ENCODE measurements at regions not wholly inside any gene's neighbourhood (a gene's known extent, or its start where the extent isn't known, plus 50 kb on each side); places are given as distances from the start of the nearest gene placed in this dataset.
"Not testable (repeated sequence)": the region's sequence is repeated elsewhere in the genome, so short reads cannot be mapped to it uniquely, and the experiment has no call there.

DNA sequence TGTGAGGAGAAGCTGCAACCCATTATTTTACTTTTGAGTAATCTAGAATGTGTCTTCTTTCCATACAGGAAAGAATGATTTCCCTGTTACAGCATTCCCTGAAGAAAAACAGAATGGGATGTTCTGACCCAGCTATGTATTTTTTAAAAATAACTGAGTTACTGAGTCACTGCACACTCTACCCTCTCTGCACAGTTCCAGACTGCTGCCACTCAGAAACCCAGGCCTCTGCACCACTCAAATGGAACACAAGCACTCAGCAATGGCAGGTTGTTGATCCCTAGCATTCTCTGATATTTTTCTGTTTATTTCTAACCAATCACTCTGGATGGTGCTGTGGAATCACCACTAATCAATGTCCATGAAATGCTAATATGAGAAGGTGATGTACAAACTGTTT is 1300.0 kb upstream of the FAM98A start:
- DNase-seq: no peak

DNA sequence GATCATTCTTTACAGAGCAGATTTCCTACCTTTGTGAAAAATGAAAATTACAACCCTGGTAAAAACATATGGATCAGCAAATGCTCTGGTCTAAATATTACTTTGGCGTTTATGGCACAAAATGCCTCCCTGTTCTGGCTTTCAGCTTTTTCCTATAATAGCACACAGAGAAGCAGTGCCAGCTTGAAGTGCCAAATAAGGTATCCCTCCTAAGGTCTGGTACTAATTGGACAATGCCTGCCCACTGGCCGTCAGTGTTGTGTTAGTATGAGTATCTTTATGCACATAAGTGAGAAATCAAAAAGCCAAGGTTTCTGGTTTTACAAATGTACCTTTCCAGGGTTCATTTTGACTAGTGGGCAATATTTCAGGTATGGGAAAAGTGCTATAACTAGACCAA is 1293.7 kb upstream of the FAM98A start:
- DNase-seq: no peak

DNA sequence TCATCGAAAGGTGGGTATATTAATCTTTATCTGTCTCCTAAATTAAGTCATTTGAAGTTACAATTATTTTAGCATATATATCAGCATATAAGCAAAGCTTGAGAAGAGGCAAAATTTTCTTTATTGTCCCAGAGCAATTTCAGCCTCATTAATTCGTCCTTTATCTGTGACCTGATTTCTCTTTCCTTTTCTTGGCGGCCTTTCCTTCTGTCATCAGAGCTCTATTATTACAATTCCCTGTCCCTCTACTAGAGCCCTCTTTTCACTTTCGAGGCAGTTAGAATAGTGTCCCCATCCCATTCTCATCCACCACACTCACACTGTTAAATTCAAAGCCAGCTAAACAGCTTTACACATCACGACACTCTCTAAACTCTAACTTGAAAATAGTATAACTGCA is 1293.2 kb upstream of the FAM98A start:
- DNase-seq: no peak

DNA sequence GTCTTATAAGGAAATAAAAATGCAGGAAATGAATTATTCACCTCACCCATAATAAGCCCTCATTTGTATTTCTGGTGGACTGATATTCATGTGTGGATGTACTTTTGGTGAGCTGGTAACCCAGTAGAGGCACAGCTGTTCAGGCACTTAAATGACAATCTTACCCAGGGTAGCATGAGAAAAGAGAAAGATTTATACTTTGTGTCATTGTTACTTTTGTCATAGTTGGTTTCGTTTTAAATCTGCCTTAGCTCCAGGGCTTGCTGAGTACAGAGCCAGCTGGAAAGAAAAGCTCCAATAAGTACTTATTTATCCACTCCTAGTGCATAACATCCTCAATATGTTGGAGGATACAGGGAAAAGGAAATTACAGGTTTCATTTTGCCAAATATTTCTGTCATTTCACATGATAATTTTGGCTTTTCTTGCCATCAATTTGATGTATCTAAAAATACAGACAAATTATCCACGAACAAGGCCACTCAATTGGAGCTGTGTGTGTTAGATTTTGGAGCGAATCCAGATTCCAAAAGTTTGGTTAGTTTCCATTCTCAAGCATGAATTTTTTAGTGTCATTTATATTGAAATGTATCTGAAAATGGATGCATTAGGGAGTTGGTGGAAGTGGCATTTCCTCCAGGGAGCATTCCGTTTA is 1276.1 kb upstream of the FAM98A start:
- no peak for DNase-seq

DNA sequence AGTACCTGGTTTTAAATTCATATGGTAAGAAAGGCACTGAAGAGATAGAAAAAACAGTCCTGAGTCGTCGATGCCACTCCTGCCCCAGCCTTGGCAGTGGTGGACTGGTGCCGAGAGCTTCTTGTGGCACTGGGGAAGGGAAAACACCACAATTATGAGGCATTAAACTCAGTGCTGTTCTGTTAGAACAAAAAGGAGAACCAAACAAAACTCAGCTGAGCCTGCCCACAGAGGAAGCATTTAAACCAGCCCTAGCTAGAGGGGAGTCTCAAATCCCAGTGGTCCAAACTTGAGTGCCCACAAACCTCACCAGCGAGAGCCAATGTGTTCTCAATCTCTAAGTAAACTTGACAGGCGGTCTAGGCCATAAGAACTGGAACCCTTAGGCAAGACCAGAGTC is 1254.5 kb upstream of the FAM98A start:
- no peak for DNase-seq

DNA sequence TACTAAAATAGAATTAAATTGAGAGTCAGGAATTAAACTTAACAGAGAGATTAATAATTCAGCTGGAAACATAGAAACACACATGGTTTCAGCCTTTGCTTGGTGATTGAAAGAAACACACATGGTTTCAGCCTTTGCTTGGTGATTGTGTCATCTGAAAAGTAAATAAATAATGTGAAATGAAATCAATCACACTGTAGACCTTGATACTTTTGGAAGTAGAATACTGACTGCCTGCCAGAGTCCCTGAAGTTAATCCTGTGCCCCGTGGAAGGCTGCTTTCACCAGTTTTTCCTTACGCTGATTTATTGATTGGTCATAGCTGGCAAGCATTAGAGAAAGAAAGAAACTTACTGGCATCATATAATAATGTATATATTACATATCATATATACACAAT is 1252.7 kb upstream of the FAM98A start:
- no peak for DNase-seq

DNA sequence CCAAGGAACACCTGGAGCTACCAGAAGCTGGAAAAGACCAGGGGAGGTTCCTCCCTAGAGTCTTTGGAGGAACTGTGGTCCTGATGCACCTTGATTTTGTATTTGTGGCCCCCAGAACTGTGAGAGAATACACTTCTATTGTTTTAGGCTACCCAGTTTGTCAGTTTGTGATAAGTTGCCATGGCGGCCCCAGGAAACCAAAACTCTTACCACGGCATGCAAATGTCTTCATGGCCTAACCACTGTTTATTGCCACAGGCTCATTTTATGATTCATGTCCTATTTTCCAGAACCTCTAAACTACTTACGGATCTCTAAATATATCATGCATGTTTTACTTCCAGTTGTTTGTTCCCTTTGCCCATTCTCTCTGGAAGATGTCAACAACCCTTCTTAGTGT is 1250.7 kb upstream of the FAM98A start:
- no peak for DNase-seq

DNA sequence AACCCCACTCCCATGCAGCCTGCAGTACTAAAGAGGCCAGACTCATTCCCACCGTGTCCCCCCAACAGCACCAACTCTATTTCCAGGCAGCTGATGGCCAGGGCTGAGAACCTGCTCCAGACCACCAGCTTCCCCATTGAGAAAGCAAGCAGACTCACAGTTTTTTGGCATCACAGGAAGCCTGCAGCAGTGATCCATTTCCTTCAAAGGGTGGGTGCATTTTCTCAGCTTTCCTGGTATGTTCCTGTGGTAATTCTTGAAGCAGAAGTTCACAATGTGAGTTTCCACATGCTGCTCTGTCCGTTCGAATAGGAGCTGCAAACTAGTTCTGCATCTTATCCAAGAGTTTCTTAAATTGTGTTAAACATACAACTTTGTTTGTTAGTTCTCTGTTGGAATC is 1249.6 kb upstream of the FAM98A start:
- DNase-seq: no peak

DNA sequence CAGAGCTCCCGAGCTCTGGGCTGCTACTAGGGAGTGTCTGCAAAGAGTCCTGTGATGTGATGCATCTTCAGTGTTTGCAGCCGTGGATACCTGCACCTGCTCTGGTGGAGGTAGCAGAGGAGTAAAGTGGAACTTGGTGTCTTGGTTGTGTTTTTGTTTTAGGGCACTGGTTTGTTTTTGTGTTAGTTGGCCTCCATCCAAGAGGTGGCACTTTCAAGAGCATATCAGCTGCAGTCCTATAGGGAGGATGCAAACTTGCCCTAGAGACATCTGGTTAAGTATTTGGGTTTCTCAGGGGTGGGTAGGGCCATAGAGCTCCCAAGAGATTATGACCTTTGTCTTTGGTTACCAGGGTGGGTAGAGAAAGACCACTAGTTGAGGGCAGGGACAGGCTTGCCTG is 1249.0 kb upstream of the FAM98A start:
- DNase-seq: no peak

DNA sequence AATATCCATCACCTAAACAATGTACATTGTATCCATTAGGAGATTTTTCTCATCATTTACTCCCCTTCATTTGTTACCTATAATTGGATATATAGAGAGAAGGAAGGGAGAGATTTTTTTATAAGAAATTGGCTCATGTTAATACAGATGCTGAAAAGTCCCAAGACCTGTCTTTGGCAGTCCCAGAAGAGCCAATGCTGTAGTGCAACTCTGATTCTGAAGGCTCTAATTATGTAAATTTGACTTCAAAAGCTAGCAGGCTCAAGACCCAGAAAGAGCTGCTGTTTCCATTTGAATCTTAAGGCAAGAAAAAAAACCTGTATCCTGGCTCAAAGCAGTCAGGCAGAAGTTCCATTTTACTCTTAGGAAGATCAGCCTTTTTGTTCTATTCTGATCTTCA is 1245.5 kb upstream of the FAM98A start:
- DNase-seq: no peak

DNA sequence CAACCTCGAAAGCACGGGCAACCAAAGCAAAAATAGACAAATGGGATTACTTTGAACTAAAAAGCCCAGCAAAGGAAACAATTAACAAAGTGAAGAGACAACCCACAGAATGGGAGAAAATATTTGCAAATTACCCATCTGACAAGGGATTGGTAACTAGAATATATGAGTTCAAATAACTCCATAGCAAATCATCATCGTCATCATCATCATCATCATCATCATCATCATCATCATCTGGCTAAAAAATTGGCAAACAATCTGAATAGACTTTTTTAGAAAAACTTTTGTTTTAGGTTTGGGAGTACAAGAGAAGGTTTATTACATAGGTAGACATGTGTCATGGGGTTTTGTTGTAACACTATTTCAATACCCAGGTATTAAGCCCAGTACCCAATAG is 1239.3 kb upstream of the FAM98A start:
- DNase-seq: no peak

DNA sequence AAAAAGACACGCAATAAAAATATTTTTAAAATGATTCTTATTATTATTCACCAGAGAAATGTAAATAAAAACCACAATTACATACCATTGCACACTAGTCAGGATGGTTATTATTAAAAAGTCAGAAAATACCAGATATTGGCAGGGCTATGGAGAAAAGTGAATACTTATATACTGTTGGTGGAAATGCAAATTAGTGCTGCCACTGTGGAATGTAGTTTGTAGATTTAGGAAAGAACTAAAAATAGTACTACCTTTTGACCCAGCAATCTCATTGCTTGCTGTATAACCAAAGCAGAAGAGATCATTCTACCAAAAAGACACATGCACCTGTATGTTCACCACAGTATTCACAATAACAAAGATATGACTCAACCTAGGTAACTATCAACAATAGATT is 1237.3 kb upstream of the FAM98A start:
- DNase-seq: no peak

DNA sequence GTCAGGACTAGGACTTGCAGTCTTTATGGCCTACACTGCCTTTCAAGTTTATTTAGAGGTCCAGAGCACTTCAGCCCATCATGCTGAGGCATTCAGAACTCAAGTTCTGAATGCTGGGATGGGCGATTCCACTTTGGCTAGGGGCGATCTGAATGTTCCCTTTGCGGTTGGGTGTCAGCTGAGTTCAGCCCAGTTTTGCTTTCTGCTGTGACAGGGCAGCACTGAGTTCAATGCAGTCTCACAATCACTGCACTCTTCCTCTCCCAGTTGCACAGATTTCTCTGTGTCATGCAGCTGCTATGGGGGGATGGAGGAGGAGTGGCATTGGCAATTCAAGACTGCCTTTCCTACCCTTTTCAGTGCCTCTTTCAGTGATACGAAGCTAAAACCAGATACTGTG is 1232.0 kb upstream of the FAM98A start:
- no peak for DNase-seq

DNA sequence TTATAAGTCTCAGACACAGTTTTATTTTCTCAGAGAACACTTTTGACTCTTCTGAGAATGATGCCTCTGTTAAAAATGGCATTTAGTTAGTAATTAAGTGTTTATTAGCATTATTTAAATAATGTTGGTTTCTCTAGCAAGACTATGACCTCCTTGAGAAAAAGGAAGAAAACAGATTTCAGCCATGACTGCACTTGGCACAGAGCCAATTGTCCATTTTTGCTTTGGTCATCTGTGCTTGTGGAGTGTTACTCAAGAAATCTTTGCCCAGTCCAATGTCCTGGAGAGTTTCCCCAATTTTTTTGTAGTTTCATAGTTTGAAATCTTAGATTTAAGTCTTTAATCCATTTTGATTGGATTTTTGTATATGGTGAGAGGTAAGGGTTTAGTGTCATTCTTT is 1229.4 kb upstream of the FAM98A start:
- DNase-seq: no peak

DNA sequence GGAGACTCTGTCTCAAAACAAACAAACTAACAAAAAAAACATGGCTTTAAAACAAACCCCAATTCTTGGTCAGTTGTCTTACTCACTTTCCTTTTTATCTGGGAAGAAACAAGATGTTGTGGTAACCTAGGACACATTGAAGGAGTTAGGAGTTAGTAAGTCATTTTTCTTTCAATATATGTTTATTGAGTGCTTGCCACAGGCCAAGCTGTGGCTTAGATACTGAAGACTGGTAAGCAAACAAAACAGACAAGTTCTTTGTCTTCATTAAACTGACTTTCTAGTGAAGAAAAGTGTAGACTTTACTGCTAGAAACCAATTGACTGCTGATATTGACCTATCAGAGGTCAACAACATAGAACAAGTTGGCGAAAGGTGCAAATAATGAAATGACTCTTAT is 1228.3 kb upstream of the FAM98A start:
- no peak for DNase-seq

DNA sequence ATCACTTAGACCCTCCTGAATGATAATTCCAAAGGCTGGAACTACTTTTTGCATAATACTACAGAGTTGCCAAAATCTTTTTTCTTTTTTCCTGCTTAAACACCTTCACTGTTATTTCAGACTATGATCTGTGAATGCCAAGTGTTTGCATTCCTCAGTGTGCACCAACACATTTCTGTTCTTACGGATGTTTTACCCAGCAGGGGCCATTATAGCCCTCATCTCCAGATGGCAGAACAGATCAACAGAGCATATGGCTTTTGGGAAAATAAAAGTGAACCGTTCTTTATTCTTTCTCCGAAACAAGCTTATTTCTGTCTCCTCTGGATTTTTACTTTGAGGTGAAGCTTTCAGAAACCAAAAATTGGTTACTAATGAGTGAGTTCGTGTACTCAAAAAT is 1226.6 kb upstream of the FAM98A start:
- DNase-seq: no peak

DNA sequence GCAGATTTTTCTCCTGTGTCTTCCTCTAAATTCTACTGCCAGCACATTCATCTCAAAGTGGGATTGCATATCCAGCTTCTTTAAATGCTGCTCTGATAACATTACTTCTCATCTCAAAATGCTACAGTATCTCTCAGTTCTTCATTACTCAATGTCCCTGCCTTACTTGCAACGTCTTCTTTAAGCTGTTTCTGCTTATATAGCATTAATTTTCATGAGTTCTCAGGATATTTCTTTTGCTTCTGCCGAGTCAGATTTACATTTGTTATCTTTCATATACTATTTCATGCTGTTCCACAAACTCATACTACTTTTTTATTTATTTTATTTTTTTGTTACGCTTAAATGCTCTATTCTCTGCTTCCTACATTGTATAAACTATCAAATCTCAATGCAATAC is 1223.5 kb upstream of the FAM98A start:
- DNase-seq: no peak

DNA sequence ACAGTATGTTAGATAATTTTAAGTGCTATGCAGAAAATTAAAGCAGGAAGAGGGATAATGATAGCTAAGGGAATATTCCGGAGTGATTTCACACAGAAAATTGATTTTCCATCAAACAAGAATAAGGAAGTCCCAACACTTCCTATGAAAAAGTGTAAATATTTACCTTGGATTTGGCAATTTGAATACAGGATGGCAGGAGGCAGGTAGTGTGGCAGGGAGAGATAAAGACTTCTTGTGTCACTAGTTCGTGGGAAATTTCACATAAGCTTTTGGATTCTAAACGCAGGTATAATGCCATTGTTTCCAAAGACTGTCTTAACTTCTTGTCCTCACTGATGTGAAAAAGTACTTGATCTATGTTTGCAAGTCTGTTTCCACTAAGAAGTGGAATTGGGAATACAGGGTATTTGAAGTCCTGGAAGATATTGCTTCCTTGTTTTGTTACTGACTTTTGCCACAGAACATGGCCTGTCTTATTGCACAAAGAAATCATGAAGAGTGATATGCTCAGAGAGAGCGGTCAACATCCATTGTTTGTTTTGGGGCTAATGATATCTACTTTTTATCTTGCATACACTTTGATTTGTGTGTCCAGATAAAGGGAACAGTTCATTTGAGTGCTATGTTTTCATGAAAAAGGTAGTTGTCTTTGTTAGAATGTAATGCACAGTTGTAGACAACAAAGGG is 1216.1 kb upstream of the FAM98A start:
- DNase-seq: no peak

DNA sequence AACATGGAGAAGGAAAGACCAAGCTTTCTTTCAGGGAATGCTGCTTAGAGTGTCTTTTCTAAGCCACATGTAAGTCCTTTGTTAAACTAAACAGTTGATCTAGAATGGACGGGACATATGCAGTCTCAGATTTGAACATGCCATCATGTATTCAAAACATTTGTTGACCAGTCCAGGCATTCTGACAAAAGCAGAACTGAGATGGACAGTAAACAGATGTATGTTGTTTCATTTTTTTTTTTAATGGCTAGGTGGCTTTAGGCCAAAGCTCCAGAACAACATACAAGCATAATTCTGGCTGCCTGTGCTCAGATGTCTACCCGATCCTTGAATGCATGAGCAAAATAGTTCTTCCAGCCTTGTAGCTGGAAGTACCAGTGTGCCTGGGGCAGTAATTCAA is 1211.4 kb upstream of the FAM98A start:
- no peak for DNase-seq

DNA sequence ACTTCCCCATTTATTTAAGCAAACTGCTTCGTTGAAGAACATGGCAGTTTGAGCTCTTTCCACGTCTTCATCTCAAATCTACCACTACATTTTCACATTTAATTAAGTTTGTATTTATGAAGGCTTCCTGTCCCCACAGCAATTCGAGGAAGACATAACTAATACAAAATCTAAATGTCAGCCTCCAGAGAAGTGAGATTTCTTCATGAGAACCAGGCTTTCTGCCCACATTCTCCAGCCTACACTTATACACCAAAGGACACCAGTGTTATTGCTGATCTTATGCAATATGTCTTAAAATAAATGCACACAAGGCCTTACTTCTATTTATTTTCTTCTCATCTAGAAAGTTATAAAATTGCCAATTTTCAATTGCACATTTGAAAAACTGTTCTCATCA is 1209.3 kb upstream of the FAM98A start:
- DNase-seq: no peak

DNA sequence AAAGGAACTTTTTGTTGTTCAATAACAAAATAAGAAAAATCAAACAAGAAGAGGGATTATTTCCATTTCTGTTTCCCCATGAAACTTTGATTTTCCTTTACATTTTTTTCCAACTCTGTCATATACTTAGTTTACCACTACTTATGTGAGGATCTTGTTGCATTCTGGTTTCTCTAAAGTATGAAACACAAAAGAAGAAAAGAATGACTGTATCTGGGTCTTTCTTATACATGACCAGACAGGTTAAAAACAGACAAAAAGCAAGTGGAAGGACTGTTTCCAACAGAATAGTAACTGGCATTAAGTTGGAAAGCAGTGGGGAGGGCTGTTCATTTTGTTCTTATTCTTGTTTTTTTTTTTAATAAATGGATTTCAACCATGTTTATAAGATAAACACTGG is 1207.8 kb upstream of the FAM98A start:
- no peak for DNase-seq

DNA sequence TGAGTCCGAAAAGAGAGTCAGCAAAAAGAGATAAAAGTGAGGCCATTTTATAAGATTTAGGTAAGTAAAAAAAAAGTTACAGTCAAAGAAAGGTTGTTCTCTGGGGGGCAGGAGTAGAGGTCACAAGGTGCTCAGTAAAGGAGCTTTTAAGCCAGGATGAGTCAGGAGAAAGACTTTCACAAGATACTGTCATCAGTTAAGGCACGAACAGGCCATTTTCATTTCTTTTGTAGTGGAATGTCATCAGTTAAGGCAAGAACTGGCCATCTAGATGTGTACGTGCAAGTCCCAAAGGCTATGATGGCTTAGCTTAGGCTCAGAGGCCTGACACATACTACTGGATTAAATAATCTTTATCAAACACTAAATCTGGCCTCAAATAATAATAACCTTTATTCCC is 1207.3 kb upstream of the FAM98A start:
- no peak for DNase-seq

DNA sequence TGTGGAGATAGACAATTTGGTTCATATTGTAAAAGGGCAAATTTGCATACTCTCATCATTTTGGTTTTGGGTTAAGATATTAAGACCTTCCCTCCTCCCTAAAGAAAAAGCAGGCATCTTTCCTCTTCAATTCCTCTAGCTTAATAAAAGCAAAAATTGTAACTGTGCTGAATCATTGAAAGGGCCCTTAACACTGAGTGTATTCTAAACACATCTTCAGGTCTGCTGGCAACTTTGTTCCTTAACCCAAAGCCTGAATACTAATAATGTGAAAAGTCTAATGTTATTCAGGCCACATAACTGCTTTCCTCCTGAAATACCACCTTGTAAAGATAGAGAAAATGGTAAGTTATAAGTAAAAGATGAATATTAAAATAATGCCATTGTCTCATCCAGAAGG is 1200.5 kb upstream of the FAM98A start:
- no peak for DNase-seq

DNA sequence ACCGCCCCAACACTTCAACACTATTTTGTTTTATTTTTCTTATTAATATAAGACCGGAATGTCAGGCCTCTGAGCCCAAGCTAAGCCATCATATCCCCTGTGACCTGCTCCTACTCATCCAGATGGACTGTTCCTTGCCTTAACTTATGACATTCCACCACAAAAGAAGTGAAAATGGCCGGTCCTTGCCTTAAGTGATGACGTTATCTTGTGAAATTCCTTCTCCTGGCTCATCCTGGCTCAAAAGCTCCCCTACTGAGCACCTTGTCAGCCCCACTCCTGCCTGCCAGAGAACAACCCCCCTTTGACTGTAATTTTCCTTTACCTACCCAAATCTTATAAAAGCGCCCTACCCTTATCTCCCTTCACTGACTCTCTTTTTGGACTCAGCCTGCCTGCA is 1196.5 kb upstream of the FAM98A start:
- DNase-seq: not testable (repeated sequence)

DNA sequence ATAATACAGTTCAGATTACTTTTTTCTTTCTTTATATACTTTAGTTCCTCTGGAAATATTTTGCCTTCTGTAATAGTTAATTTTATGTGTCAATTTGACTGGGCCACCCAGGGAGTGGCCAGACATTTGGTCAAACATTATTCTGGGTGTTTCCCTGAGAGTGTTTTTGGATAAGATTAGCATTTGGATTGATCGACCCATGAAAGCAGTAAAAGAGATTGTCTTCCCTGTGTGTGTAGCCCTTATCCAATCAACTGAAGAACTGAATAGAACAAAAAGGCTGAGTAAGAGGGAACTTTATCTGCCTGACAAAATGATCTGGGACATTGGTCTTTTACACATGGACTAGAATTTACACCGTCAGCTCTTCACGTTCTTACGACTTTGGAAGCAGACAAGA is 1190.1 kb upstream of the FAM98A start:
- no peak for DNase-seq
